ENCODE measurements at regions not wholly inside any gene's neighbourhood (a gene's known extent, or its start where the extent isn't known, plus 50 kb on each side); places are given as distances from the start of the nearest gene placed in this dataset.

DNA sequence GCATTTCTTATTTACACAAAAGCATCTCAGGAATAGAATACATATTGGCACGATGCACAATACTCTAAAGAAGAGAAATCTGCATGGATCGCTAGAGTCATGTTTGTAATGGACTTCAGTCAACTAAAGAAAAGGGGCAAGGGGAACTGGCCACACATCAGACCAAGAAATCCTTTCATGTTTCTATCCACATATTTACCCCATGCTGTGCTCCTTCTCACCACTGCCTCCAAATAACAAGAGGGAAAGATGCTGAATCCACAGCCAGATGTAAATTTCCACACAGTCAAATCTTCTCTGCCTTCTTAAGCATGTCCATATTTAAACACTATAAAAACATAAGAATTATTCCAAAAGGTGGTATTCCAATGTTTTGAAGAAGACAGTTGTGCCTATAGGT, 67.6 kb downstream of the COX18 start:
- Histone ChIP-seq H3K27ac (no peak overlapping the region), H3K4me3 (no peak overlapping the region), H3K36me3 (ENCODE audit: insufficient read depth, low read length) (no peaks in the 10 kb centered on the region), H3K9ac (ENCODE audit: insufficient read length) (no peak overlapping the region), H3K9me3 (ENCODE audit: low read depth, low read length) (no peaks in the 10 kb centered on the region)
- DNase-seq (ENCODE audit: low read depth, low spot score) = no peak
- TF ChIP-seq FOXP2 (optimal IDR thresholded peaks at IDR 0.05; ENCODE audit: control extremely low read depth, extremely low read length, insufficient read depth) (no peak), EZH2 (IDR thresholded peaks at IDR 0.05) (no peak), POLR2AphosphoS5 (IDR thresholded peaks at IDR 0.05; ENCODE audit: borderline replicate concordance, low read depth, low read length) (no peak)

DNA sequence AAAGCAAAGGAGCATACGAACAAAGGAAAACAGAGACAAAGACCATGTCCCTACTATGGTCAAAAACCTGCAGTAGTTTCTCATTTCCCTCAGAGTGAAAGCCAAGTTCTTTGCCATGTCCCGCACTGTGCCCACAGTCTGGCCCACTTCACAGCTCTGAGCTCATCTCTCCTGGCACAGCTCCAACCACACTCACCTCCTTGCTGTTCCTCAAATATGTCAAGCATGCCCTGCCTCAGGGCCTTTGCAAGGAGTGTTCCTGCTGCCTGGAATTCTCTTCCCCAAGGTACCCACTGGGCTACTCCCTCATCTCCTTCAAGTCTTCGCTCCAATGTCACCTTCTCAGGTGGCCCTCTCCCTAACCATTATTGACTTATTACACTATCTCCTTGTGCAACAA, 72.1 kb downstream of the COX18 start:
- Histone ChIP-seq H3K9ac (ENCODE audit: insufficient read length) (no peak overlapping the region), H3K4me3 (no peak overlapping the region), H3K36me3 (ENCODE audit: insufficient read depth, low read length) (no peaks in the 10 kb centered on the region), H3K9me3 (ENCODE audit: low read depth, low read length) (no peaks in the 10 kb centered on the region), H3K27ac (no peak overlapping the region)
- DNase-seq (ENCODE audit: low read depth, low spot score) = no peak
- no peak for TF ChIP-seq FOXP2 (optimal IDR thresholded peaks at IDR 0.05; ENCODE audit: control extremely low read depth, extremely low read length, insufficient read depth)
- TF ChIP-seq POLR2AphosphoS5 (IDR thresholded peaks at IDR 0.05; ENCODE audit: borderline replicate concordance, low read depth, low read length) = no peak
- TF ChIP-seq EZH2 (IDR thresholded peaks at IDR 0.05) = no peak

DNA sequence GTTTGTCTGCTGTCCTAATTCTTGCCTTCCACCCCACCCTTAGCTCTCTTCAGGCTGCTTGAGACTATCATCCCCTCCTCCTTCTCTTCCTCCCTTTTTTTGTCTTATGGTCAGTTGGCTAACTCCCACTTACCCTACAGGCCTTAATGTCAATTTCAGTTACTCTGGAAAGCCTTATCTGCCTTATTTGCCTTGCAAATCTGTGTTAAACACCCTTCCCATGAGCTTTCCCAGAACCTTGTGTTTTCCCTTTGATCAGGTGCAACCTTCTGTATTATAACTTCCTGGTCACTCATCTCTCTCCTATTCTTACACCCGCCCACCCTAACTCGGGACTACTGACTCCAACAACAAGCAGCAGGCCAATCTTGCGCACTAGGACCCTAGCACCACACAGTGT, 74.8 kb downstream of the COX18 start:
- Histone ChIP-seq H3K27ac (no peak overlapping the region), H3K9ac (ENCODE audit: insufficient read length) (no peak overlapping the region), H3K9me3 (ENCODE audit: low read depth, low read length) (no peaks in the 10 kb centered on the region), H3K36me3 (ENCODE audit: insufficient read depth, low read length) (no peaks in the 10 kb centered on the region), H3K4me3 (no peak overlapping the region)
- TF ChIP-seq EZH2 (IDR thresholded peaks at IDR 0.05) (no peak), POLR2AphosphoS5 (IDR thresholded peaks at IDR 0.05; ENCODE audit: borderline replicate concordance, low read depth, low read length) (no peak), FOXP2 (optimal IDR thresholded peaks at IDR 0.05; ENCODE audit: control extremely low read depth, extremely low read length, insufficient read depth) (no peak)
- DNase-seq (ENCODE audit: low read depth, low spot score) = no peak

DNA sequence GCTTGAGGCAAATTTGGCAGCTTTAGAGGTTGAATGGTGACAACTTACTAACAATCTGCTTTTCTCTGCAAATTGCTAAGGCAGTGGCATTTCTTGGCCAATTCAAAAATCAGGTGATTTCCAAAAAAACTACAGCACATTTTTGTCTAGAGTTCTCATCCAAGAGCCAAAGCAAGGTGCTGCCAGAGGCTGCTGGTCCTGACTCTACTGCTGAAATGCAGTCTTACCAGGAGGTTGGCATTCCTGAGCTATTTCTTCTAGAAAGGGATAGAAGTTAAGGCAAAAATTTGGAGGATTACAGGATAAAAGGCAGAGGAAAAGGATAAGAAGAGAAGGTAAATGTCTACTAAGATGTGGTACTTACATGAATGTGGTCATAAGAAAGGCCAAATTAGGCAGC, 75.6 kb downstream of the COX18 start:
- H3K36me3 ChIP-seq (ENCODE audit: insufficient read depth, low read length) = no peaks in the 10 kb centered on the region

DNA sequence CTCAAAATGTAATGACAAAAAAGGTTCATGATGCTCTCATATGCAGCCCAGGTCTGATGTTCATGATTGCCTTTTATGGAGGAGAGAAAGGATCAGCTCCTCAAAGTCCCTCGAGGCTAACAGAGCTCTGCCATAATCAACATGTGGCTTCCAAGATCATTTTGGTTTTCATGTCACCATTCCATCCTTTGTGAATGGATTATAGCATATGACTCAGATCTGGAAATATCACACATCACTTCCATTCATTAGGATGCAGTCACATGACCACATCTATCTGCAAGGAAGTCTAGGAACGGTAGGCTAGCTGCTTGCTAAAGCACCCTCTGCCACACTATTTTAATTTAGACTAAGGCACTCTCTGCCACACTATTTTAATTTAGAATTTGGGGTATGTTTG, 77.6 kb downstream of the COX18 start:
- Histone ChIP-seq H3K9ac (ENCODE audit: insufficient read length) (no peak overlapping the region), H3K27ac (no peak overlapping the region), H3K36me3 (ENCODE audit: insufficient read depth, low read length) (no peaks in the 10 kb centered on the region), H3K4me3 (no peak overlapping the region), H3K9me3 (ENCODE audit: low read depth, low read length) (no peaks in the 10 kb centered on the region)
- no peak for TF ChIP-seq FOXP2 (optimal IDR thresholded peaks at IDR 0.05; ENCODE audit: control extremely low read depth, extremely low read length, insufficient read depth)
- TF ChIP-seq EZH2 (IDR thresholded peaks at IDR 0.05) = no peak
- TF ChIP-seq POLR2AphosphoS5 (IDR thresholded peaks at IDR 0.05; ENCODE audit: borderline replicate concordance, low read depth, low read length) = no peak
- no peak for DNase-seq (ENCODE audit: low read depth, low spot score)

More for the DNA sequence above, 75.6 kb downstream of the COX18 start:
- no peak for TF ChIP-seq EZH2 (IDR thresholded peaks at IDR 0.05)
- Histone ChIP-seq H3K4me3 (no peak overlapping the region), H3K9me3 (ENCODE audit: low read depth, low read length) (no peaks in the 10 kb centered on the region), H3K9ac (ENCODE audit: insufficient read length) (no peak overlapping the region), H3K27ac (no peak overlapping the region)
- no peak for DNase-seq (ENCODE audit: low read depth, low spot score)

DNA sequence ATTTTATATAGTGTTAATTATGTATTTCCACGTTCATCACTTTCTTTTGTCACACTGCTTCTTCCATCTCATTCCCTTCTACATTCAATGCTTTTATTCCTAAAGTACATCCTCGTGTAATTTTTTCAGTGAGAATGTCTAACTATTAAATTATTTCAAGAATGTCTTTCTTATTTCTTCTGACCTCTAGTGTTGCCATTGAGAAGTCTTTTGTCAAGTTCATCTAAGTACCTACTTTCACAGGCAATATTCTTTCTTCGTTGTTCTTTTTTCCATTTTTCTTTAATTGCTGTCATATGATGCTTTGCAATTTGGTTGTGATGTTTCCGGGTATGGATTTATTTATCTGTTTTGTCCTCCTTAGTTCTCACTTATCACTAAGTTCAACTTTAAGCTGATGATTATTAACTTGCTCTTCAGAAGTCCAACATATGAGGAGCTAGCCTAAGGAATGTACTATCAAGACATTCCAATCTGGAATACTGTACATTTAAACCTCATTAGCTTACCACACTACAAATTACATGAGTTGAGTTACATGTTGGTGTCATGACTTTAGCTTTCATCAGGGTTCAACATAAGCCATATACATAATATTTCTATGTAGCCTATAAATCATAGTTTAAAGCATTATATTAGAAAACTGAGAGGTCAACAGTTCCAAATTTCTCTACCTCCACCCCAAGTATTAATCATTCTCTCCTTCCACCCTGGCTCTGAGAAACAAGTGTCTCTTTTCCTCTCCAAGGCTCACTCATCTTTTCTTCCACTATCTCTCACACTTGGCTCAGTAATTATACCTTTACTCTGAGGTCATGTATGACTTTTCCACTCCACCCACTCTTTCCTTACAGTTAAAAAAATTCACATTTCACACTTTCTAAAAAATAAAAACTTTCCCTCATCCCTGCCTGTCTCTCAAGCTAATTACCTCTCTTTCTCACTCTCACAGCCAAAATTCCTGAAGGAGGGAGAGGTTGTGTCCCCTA, 81.5 kb downstream of the COX18 start:
- Histone ChIP-seq H3K9me3 (ENCODE audit: low read depth, low read length) (no peaks in the 10 kb centered on the region), H3K4me3 (no peak overlapping the region), H3K9ac (ENCODE audit: insufficient read length) (no peak overlapping the region), H3K27ac (no peak overlapping the region), H3K36me3 (ENCODE audit: insufficient read depth, low read length) (no peaks in the 10 kb centered on the region)
- TF ChIP-seq POLR2AphosphoS5 (IDR thresholded peaks at IDR 0.05; ENCODE audit: borderline replicate concordance, low read depth, low read length) (no peak), FOXP2 (optimal IDR thresholded peaks at IDR 0.05; ENCODE audit: control extremely low read depth, extremely low read length, insufficient read depth) (no peak), EZH2 (IDR thresholded peaks at IDR 0.05) (no peak)
- no peak for DNase-seq (ENCODE audit: low read depth, low spot score)

DNA sequence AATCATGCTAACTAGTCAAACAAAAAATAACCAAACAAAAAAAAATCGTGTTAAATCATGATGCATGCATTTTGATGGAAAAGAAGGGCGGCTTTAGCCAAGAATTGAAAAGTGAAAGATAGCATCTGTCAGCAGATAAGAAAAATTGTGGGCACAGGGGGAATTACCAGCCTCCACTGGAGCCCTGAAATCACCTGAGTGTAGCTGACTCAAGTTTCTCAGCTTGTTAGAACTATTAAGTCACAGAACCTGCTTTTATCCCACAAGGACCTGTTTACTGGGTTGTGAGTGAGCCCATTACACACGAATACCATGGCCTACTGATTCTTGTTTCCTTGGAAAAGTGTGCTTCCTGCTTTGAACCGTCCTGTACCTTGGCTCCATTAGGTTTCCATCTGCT, 85.2 kb downstream of the COX18 start:
- Histone ChIP-seq H3K9me3 (ENCODE audit: low read depth, low read length) (no peaks in the 10 kb centered on the region), H3K27ac (no peak overlapping the region)
- TF ChIP-seq POLR2AphosphoS5 (IDR thresholded peaks at IDR 0.05; ENCODE audit: borderline replicate concordance, low read depth, low read length) (no peak), FOXP2 (optimal IDR thresholded peaks at IDR 0.05; ENCODE audit: control extremely low read depth, extremely low read length, insufficient read depth) (no peak), EZH2 (IDR thresholded peaks at IDR 0.05) (no peak)

DNA sequence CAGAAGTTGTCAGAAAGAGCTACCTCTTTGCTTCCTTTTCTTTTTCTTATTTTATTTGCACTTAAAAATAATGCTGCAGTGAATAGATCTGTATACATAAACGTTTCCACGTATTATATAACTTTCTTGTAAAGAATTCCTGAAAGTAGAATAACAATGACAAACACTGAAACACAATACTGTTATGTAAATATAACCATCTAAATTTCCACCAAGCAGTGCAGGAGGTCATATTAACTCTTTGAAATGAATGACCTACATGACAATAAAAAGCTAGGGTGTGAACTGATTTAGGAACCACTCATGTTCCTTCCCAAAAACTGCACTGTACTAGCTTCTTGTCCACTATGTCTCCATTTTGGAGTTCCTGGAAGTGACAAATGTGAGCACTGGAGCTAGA, 85.8 kb downstream of the COX18 start:
- Histone ChIP-seq H3K9ac (ENCODE audit: insufficient read length) (no peak overlapping the region), H3K9me3 (ENCODE audit: low read depth, low read length) (no peaks in the 10 kb centered on the region), H3K36me3 (ENCODE audit: insufficient read depth, low read length) (no peaks in the 10 kb centered on the region), H3K27ac (no peak overlapping the region), H3K4me3 (no peak overlapping the region)
- no peak for DNase-seq (ENCODE audit: low read depth, low spot score)
- TF ChIP-seq EZH2 (IDR thresholded peaks at IDR 0.05) = no peak
- TF ChIP-seq POLR2AphosphoS5 (IDR thresholded peaks at IDR 0.05; ENCODE audit: borderline replicate concordance, low read depth, low read length) = no peak
- no peak for TF ChIP-seq FOXP2 (optimal IDR thresholded peaks at IDR 0.05; ENCODE audit: control extremely low read depth, extremely low read length, insufficient read depth)

More for the DNA sequence above, 85.2 kb downstream of the COX18 start:
- no peak for DNase-seq (ENCODE audit: low read depth, low spot score)
- Histone ChIP-seq H3K9ac (ENCODE audit: insufficient read length) (no peak overlapping the region), H3K36me3 (ENCODE audit: insufficient read depth, low read length) (no peaks in the 10 kb centered on the region), H3K4me3 (no peak overlapping the region)

Measured in SK-N-MC (cell line).